MM.1S (cell line): ENCODE measurements at regions not wholly inside any gene's neighbourhood (a gene's known extent, or its start where the extent isn't known, plus 50 kb on each side); places are given as distances from the start of the nearest gene placed in this dataset.

Experiments
- CTCF ChIP-seq: fragments of 300-600 bp; sonication (generic); IDR thresholded peaks from 2 replicates; pipeline ENCODE4 v1.5.1; 2016; ENCODE audit warnings: antibody characterized with exemption, low read length, mixed read lengths
- EZH2 ChIP-seq: fragments of 300-600 bp; sonication (generic); optimal IDR thresholded peaks from 2 replicates; pipeline ENCODE3; 2017; ENCODE audit warnings: low read depth, mild to moderate bottlenecking, antibody characterized with exemption, low read length, mixed read lengths
- EZH2phosphoT487 ChIP-seq: fragments of 300-600 bp; sonication (generic); IDR thresholded peaks from 2 replicates; pipeline ENCODE4 v1.6.1; 2018; ENCODE audit warnings: antibody characterized with exemption, low read length

- TF ChIP-seq CTCF (no peak), EZH2 (no peak), EZH2phosphoT487 (no peak)
Measured at GRCh38 chr5:9833871-9834270, 203.7 kb upstream of the TAS2R1 start.
